GM08714 (cell line): ENCODE measurements at regions not wholly inside any gene's neighbourhood (a gene's known extent, or its start where the extent isn't known, plus 50 kb on each side); places are given as distances from the start of the nearest gene placed in this dataset.
"Not testable (repeated sequence)": the region's sequence is repeated elsewhere in the genome, so short reads cannot be mapped to it uniquely, and the experiment has no call there.

Experiments
- H3K4me3 ChIP-seq: fragments of 200-500 bp; sonication (Bioruptor generic); 2 replicates; pipeline ENCODE4 v1.5.1; 2014; ENCODE audit warnings: mild to moderate bottlenecking, low read length, inconsistent platforms
- ZNF274 ChIP-seq: IDR thresholded peaks from 2 replicates; pipeline ENCODE4 v1.6.1; 2012; ENCODE audit warnings: mild to moderate bottlenecking, low read depth, low read length

DNA sequence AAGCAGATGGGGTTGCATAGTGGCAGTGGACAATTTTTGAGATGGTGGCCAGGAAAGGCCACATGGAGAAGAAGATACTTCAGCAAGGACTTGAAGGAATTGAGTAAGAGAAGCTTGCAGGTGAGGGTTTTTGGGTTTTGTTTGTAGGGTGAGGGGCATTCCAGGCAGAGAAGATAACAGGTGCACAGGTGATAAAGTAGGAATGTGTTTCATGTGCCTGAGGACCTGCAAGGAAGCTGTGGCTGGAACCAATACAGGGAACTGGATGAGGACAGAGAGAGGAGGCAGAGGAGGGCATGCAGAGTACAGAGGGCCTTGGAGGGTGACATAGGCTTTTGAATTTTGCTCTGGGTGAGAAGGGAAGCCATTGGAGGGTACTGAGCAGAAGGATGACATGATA, 314.5 kb downstream of the KLF12 start:
- no peak for TF ChIP-seq ZNF274
- no peak overlapping the region for H3K4me3 ChIP-seq

DNA sequence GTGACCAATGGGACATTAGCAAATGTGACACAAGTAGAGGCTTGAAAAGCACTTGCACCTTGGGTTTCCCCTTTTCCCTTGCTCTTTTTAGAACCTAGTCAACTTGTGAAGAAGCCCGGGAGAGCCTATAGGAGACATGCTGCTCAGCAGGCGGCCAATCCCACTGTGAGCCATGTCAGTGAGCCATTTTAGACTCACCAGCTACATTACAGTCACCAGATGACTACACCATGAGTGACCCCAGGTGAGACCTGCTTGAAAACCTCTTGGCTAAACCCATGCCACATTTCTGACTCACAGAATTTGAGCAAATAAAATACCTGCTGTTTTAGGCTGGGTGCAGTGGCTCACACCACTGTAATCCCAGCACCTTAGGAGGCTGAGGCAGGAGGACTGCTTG, 317.5 kb downstream of the KLF12 start:
- no peak overlapping the region for H3K4me3 ChIP-seq
- TF ChIP-seq ZNF274 = no peak

DNA sequence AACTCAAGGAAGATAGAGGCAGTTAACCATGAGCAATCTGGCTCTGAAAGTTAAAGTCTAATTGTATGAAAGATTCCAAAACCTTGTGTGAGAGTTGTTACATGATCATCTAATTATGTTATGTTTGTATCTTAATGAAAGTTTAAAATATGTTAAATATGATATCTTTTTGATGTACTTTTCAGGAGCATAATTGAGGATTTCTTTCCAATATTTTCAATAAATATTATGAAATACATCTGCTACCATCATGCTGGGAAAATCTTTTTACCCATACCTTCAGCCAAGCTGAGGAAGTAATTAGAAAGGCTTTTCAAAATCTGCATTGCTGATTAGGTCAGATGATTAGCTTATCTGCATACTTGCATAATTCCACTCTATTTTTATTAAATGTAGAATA, 318.4 kb downstream of the KLF12 start:
- no peak overlapping the region for H3K4me3 ChIP-seq

DNA sequence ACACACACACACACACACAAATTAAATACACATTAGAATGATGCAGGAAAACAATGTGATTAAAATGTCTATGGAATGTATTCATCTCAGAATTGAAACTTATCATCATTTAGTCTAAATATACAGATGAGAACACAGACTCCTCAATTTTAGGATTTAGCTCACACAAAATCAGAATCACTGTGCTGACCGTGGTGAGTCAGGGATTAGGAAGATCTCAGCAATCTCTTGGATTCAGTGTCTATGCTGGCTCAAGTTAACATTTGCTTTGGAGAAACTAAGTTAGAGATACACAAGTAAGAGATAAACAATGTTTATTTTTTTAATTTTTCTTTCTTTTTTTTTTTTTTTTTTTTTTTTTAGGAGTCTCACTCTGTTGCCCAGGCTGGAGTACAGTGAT, 323.6 kb downstream of the KLF12 start:
- H3K4me3 ChIP-seq = no peak overlapping the region
- TF ChIP-seq ZNF274 = no peak

More for the DNA sequence above, 318.4 kb downstream of the KLF12 start:
- no peak for TF ChIP-seq ZNF274

DNA sequence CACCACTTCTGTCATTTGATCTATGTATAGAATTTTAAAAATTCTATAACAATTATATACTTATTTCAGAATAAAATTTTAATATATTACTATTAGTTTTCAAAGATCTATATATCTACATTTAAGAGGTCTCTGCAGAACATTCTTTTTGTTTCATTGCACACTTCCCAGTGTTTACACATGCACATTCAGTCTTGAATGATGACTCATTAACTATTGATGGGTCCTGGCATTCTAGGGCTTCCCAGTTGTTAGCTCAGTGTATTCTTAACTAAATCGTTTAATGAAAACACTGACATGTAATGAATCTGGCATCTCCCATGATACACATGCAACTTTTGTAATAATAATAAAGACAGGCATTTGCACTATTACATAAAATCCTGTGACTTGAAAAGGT, 324.6 kb downstream of the KLF12 start:
- H3K4me3 ChIP-seq = no peak overlapping the region
- no peak for TF ChIP-seq ZNF274

DNA sequence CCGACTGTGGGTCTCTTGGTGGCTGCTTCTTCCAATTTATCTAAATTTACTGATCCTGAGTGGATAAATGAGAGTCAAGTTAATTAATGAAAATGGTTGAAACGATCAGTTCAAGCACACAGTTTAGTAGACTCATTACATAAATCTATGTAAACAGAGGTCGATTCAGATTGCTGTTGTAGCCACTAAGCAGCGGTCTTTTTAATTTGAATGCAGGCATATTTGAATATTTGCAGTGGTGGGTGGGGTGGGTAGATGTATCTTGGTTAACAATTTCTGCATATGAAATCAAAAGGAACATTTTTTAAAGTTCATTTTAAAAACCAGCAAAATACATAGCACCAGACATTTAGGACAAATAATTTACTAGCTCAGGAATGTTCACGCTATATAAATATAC, 325.9 kb downstream of the KLF12 start:
- no peak for TF ChIP-seq ZNF274

DNA sequence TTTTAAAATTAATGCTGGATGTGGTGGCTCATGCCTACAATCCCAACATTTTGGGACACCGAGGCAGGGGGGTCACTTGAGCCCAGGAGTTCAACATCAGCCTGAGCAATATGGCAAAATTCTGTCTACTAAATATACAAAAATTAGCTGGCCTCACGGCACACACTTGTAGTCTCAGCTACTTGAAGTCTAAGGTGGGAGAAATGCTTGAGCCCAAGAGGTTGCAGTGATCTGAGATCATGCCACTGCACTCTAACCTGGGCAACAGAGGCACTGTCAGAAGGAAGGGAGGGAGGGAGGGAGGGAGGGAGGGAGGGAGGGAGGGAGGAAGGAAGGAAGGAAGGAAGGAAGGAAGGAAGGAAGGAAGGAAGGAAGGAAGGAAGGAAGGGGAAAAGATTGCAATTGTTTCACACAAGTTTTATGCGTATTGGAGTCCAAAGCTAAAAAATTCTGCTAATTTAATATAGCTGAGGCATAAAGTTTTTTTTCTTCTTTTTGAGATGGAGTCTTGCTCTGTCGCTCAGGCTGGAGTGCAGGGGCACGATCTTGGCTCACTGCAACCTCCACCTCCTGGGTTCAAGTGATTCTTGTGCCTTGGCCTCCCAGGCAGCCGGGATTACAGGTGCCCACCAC, 328.8 kb downstream of the KLF12 start:
- H3K4me3 ChIP-seq = not testable (repeated sequence)

More for the DNA sequence above, 325.9 kb downstream of the KLF12 start:
- H3K4me3 ChIP-seq = no peak overlapping the region

DNA sequence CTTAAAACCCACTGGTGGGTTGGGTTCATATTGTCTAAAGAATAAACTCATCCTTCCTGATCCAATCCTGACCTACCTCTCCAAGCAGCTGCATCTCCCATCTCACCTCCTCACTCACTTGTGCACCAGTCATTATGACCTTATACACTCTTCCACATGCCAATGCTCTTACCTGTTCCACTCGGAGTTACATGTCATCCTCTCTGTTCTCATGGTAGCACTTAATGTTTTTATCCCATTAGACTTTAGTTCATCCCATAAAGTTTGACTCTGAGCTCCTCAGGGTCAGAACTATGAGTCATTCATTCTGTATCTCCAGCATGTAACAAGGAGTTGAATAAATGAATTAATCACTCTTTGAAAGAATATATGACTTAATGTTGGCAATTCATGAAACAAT, 330.2 kb downstream of the KLF12 start:
- H3K4me3 ChIP-seq = no peak overlapping the region
- no peak for TF ChIP-seq ZNF274

DNA sequence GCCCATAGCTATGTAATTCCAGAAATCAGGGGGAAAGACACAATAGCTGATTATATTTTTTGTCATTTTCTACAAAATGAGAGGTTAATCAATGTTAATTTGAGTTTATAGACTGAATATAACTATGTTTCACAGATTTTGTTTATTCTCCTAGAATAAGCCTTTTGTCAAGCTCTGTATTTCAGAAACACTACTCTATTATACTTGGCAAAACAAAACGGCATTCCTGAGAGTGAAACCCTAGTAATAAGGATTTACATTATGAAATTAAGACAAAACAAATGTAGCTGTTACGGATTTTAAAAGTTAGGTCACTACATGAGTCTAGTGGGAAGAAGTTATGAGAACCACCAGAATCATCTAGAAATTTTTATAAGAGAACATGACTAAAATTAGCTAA, 334.2 kb downstream of the KLF12 start:
- no peak overlapping the region for H3K4me3 ChIP-seq
- no peak for TF ChIP-seq ZNF274

DNA sequence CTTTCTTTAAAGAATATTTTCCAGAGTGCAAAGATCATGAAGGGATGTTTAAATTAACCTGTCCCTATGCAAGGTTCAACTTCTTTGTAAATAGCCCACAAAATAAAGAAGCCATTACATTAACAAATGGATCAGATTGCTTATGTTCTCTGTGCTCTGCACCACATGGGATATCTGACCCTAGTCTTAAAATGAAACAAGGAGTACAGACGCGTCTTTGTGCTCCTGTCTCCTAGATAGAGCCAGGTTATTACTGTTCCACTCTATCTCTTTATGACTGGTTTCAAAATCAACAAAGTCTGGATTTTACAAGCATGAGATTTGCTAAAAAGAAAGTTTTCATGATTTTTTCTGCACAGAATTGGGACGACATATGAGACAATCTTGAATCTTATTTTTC, 339.4 kb downstream of the KLF12 start:
- no peak overlapping the region for H3K4me3 ChIP-seq
- no peak for TF ChIP-seq ZNF274

DNA sequence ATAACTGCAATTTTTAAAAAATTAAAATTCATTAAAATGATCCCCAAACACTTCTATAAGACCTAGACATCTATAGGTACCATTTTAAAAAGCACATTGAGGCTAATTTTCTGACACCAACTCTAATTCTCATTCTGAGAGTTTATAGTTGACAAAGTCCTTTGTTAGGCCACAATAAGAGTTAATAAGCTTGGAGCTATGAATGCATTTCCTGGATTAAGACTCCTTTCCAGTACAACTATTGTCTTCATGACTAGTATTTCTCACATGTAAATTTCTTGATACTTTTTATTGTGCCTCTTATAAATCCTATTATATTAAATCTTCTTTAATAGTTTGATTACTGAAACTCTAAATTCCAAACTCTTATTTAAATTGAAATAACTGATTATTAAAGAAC, 340.8 kb downstream of the KLF12 start:
- TF ChIP-seq ZNF274 = no peak
- H3K4me3 ChIP-seq = no peak overlapping the region

DNA sequence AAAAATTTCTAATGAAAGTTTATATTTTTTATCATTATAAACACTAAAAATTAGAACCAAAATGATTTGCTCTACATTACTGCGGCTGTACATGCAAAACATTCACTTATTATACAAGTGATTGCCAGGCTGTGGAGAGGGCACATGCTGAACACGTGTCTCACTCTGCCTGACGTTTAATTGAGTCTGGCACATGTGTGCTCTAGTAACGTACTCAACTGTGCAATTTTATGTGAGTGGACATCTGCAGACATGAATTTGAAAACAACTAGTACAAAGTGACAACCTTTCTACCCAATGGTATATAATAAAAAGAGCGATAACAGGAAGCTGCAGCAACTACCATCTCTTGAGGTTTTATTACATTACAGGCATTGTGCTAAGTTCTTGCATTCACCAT, 341.4 kb downstream of the KLF12 start:
- TF ChIP-seq ZNF274 = no peak
- H3K4me3 ChIP-seq = no peak overlapping the region

DNA sequence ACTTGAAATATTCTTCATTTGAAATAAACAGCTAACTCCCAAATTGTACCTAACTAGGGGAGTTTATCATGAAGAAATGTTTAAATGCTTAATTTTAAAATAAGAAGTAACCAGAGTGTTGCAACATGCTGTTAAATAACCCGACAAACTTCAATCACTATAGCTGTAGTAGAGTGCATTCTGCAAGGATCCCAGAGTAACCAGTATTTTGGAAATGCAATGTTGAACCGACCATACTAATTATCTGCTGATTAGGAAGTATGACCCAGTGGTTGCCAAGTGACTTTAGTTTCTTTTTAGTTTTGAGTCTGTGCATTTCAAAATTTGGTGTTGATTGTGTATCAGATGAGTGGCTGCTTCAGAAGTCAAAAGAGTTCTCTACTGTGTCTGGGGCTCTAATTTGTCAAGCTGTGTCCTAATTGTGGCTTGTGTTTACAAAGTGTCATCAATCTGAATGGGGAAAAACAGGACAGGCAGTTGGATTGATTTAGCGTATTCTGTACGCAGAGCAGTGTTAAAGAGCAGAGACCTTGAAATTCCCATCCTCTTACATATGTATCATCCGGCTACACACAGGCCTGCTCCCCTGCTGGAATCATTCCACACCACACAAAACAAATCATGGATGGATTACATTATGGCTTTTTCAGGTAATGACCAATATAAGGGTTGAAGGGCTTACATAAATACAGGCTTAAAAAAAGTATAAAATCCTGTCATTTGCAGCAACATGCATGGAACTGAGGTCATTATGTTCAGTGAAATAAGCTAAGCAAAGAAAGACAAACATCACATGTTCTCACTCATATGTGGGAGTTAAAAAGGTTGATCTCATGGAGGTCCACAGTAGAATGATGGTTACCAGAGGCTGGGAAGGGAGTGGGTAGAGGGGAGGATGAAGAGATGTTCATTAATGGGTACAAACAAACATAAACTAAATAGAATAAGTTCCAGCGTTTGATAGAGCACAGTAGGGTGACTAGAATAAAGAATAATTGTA, 351.5 kb downstream of the KLF12 start:
- H3K4me3 ChIP-seq = no peak overlapping the region
- no peak for TF ChIP-seq ZNF274

DNA sequence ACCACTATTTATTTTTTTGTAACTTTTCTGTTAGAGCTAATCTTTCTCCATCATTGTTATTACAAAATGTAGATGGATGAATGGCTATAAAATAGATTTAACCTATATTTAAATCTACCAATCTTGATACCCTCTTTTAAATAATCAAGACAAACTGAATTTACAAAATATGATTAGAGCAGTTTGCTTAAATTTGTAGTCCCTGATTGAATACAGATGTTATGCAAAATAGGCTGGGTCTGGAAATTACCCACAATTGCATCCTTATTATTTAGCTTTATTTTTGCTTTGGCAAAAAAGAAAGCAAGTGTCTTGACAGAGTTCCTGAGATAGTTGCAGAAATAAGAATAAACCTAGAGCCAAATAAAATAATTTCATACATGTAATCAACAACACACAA, 352.8 kb downstream of the KLF12 start:
- no peak overlapping the region for H3K4me3 ChIP-seq
- no peak for TF ChIP-seq ZNF274

DNA sequence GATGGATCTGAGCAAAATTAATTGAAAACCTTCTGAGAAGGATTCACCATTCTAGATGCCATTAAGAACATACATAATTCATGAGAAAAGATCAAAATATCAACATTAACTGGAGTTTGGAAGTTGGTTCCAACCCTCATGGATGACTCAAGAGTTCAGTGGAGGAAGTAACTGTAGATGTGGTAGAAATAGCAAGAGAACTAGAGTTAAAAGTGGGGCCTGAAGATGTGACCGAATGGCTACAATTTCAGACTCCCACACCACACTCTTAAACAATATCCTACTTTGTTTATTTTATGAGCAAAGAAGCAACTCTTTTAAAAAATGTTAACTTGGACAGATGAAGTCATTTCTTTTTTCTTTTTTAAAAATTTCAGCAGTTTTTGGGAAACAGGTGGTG, 354.3 kb downstream of the KLF12 start:
- H3K4me3 ChIP-seq = no peak overlapping the region
- TF ChIP-seq ZNF274 = no peak
